Posterior vena cava (tissue), 2 donors: ENCODE measurements at regions not wholly inside any gene's neighbourhood (a gene's known extent, or its start where the extent isn't known, plus 50 kb on each side); places are given as distances from the start of the nearest gene placed in this dataset.

Source experiments
- DNase-seq: peaks from one replicate; pipeline ENCODE4 v3.0.0-alpha.2; 2020; ENCODE audit warnings: low spot score
- intact Hi-C, 2 donors: fragments of 100-400 bp; cut with DNase I; formaldehyde crosslinking; loops; one replicate each; pipeline versions ENCODE4 v1.14.1 to v1.14.2; 2022 to 2023
- donor health status: DM: yes; HTN: yes; CAD: no.
- donor health status: DM: yes; HTN: yes; CAD: no.

DNA sequence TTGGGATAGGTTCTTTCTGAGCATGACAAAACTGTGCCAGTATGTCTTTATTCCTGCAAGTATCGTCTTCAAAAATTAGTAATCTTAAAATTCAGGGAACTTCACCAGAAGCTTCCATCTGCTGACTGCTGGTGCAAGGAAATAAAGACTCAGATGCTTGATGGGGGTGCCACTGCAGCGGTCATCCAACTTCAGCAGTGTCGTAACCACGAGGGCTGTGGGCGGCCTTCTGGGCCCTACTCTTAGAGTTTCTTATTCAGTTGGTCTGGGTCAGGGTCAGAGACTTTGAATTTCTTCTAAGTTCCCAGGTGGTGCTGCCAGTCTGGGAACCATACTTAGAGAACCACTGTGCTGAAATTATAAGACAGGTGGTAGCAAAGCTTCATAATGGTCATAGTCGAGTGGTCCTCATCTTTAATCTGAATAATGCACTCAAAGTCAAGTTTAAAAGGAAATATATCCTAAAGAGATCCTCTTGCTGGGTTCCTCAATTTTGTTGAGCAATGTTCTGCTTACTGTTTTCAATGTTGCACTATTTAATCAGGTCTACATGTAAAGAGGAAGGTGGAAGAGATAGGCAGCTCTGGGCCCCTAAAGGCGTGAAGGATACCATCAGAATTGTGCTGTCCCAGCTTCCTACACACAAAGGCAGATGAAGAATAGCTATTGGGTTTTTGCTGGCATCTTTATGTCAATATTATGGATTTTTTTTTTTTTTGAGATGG is 165.4 kb upstream of the GMDS start:
- intact Hi-C loops: no loop called here
- no peak for DNase-seq

- DNase-seq: no peak
- intact Hi-C loops: no loop called here
These were observed 162.1 kb upstream of the GMDS start for GRCh38 chr6:2407525-2407924.

DNA sequence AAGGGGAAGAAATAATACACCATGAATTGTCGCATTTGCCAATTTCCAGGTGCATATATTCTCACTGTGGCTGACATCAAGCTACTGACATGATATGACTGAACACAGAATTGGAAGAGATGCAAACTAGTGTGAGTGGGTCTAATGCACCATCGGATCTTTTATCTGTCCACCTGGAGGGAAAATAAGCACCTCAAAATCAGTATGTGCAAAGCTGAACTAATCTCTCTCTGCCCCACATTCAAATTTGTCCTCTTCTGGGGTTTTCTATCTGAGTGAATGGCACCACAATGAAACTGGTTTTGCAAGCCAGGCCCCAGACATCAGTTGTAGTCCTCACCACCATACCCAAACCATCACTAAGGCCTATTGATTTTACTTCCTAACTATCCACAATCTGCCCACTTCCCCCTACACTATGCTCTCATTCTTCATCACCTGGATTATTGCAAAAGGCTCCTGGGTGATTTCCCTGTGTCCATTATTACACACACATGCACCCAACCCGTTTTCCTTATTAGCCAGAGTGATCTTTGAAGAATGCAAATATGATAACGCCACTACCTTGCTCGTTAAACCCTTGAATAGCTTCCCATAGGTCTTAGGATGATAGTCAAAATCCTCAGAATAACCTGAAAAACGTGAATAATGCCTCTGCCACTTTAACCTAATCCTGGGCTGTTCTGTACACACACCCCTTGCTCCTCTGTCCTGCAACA is 159.0 kb upstream of the GMDS start:
- no peak for DNase-seq
- intact Hi-C loops: no loop called here

- DNase-seq: no peak
- intact Hi-C loops: no loop called here
These were observed 158.1 kb upstream of the GMDS start for GRCh38 chr6:2403546-2403945.

DNA sequence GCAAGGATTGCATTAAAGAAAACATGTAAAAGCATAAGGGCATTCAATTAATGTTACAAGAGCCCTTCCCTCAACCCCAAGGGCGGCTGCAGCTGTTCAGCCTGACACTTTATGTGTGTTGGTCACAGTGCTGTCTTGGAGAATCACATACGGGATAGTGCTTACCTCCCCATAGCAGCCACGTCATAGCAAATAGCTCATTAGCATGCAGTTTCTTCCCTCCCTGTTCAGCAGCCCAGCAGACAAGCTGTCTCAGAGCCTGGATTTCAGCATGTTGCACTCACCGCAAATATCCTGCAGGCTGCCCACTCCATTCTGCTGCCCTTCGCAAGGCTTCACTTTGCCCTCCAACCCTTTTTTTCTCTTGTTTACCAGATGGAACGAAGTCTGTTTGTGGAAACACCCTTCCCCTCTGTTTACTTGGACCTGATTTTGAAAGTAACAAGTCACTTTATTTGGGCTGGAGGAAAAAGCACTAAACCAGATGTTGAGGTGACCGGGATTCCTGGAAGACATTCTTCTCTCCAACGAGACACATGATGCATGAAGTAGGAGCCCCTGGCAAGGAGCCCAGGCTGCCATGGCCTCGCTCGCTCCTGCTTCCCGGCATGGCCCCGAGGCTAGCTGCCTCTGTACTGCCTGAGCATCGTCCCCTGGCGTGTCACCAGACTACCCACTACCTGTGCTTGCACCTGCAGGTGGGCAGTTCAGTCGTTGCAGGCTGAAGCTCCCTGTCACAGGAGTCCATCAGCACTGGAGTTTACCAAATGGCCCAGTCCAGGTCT is 151.6 kb upstream of the GMDS start:
- intact Hi-C loops: no loop called here
- DNase-seq: no peak

DNA sequence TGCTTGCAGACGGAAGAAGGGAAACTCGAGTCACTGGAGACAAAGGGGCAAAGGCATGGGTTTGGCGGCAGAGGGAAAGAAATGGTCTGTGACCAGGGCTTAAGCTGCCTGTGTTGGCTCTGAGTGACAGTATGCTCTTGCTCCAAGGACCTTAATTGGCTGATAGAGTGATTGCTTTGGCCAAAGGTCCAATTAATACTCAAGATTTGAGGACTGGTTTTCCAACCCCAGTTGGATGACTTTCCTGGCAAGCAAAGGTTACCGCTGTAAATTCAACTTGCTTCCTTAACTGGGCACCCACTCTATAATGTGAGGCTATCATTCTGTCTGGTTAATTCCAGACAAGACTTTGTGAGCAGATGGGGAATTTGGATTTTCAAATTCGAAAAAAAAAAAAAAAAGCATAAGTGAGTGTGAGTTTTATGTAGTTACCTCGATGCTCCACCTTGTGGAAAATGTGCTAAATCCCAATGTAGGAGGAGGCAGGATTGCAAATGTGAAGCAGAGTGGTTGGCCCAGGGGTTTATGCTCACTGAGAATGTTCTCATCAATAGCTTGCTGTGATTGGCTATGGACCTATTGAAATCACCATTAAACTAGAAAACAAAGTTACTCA is 150.7 kb upstream of the GMDS start:
- intact Hi-C loops: no loop called here
- no peak for DNase-seq

DNA sequence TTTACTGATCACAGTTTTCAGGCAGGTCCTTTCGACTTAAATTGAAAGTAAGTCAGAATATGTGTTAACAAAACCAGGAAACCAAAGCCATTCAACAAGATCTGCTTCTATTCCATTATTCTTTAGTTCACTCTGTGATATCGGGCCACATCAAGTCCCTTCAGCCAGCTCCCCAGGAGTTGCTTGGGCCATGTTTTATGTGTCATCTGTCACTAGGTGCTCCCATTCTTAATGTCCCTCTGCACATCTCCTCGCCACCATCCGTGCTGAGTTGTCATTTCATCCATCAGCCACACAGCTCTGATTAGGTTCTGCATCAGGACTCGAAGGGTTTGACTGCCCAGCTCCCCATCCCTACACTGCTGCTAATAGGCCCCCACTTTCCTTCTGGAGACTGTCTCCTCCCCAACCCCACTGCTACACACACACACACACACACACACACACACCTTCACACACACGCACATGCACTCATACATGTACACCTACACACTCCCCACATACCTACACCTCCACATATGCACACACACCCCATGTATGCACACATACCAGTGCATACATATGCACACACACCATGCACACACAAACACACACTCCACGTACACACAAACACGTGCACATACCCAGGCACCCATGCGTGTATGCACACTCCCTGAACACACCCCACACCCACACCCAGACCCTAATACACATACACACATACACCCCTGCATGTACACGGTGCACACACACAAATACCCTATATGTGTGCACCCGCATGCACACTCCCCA is 143.3 kb upstream of the GMDS start:
- no peak for DNase-seq
- intact Hi-C loops: no loop called here

- intact Hi-C loops: no loop called here
- no peak for DNase-seq
These were observed 142.0 kb upstream of the GMDS start for GRCh38 chr6:2387445-2387844.

DNA sequence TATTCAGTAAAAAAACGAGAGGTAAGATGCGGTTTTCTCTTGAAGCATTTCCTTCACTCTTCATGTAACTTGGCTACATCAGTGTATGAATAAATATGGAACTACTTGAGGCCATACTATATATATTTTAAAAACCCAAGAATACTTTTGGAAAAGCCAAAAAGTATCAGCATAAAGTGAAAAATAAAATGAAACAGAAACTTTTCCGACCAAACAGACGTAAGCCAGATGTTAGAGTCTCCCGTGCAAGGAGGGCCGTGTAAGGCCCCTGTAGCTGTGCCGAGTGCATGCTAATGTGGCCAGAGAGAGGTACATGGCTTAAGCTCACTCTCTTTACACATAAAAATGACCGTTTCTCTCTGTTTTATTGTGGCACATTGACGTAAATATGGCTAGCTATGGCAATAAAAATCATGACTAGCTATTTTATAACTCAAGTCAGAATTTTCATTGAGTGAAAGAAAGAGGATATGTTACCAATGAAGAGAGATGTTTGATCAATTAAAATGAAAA is 140.1 kb upstream of the GMDS start:
- DNase-seq: no peak
- intact Hi-C loops: no loop called here

DNA sequence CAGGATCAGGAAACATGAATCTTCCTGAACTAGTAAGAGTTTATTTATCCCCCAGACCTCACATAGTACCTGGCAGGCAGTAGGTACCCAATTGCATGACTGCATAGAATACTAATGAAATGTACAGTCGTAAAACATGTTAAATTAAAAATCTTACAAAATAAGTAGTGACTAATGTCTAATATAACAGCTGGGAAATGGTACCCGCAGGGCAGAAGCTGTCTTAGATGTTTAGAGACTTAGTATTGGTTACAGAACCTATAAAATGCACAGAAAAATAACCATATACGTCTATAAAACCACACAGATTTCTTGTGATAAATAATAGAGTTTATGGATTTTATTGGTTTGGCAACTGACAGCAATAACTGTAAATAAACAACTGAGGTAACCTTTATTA is 139.1 kb upstream of the GMDS start:
- intact Hi-C loops: no loop called here

GRCh38 chr6:2381872-2382661 is 136.7 kb upstream of the GMDS start:
- intact Hi-C loops: no loop called here
- no peak for DNase-seq

More for the DNA sequence above, 139.1 kb upstream of the GMDS start:
- no peak for DNase-seq

GRCh38 chr6:2378891-2379652 is 133.7 kb upstream of the GMDS start:
- intact Hi-C loops: no loop called here
- DNase-seq: no peak

GRCh38 chr6:2378046-2378657 is 132.7 kb upstream of the GMDS start:
- intact Hi-C loops: no loop called here

GRCh38 chr6:2376429-2377355 is 131.3 kb upstream of the GMDS start:
- intact Hi-C loops: no loop called here
- no peak for DNase-seq

More at GRCh38 chr6:2378046-2378657, 132.7 kb upstream of the GMDS start:
- DNase-seq: no peak

GRCh38 chr6:2375443-2375842 is 130.0 kb upstream of the GMDS start:
- DNase-seq: no peak
- intact Hi-C loops: no loop called here

- intact Hi-C loops: no loop called here
- no peak for DNase-seq
These were observed 124.2 kb upstream of the GMDS start for GRCh38 chr6:2369606-2370005.
